ENCODE measurements at regions not wholly inside any gene's neighbourhood (a gene's known extent, or its start where the extent isn't known, plus 50 kb on each side); places are given as distances from the start of the nearest gene placed in this dataset.

DNA sequence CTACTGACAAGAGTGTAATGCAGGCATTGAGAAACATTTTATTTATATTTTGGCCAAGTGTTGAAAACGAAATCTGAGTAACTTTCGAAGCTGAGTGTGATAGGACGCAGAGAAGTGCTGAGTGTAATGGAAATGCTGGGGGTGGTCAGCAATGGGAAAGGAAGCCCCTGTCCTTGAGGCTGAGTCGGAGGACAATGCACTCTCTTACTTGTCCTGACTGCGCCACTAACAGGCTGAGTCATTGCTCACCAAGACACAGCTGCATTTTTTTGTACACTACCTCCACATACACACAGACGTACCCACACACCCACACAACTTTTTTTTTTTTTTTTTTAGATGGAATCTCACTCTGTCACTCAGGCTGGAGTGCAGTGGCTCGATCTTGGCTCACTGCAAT, 637.7 kb downstream of the SLCO4C1 start:
- TF ChIP-seq, protein P1, sequence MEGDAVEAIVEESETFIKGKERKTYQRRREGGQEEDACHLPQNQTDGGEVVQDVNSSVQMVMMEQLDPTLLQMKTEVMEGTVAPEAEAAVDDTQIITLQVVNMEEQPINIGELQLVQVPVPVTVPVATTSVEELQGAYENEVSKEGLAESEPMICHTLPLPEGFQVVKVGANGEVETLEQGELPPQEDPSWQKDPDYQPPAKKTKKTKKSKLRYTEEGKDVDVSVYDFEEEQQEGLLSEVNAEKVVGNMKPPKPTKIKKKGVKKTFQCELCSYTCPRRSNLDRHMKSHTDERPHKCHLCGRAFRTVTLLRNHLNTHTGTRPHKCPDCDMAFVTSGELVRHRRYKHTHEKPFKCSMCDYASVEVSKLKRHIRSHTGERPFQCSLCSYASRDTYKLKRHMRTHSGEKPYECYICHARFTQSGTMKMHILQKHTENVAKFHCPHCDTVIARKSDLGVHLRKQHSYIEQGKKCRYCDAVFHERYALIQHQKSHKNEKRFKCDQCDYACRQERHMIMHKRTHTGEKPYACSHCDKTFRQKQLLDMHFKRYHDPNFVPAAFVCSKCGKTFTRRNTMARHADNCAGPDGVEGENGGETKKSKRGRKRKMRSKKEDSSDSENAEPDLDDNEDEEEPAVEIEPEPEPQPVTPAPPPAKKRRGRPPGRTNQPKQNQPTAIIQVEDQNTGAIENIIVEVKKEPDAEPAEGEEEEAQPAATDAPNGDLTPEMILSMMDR (conservative IDR thresholded peaks at IDR 0.05; ENCODE audit: low read length) = no peak
- no peak for TF ChIP-seq EZH2phosphoT487 (IDR thresholded peaks at IDR 0.05; ENCODE audit: borderline replicate concordance, low read depth, low read length)
- H3K9me2 ChIP-seq (ENCODE audit: insufficient read depth, low read length) = no peaks in the 10 kb centered on the region
- ChIA-PET CTCF (ENCODE audit: unreplicated experiment) (no interaction called here), POLR2A (interaction anchor here (0.7 kb wide), 2 partner anchors 26 to 157 kb away, joined by 3 to 4 read pairs; no protein-coding TSS in a partner anchor)
- H3K27ac ChIP-seq (ENCODE audit: low read depth, low read length, poor library complexity, severe bottlenecking) = no peak overlapping the region
- H3K4me3 ChIP-seq (ENCODE audit: low read depth, low read length, poor library complexity, severe bottlenecking) = no peak overlapping the region
- H3K4me2 ChIP-seq (ENCODE audit: low read length) = no peak overlapping the region
- no peak overlapping the region for H2AFZ ChIP-seq (ENCODE audit: low read length)
- no peaks in the 10 kb centered on the region for H3K4me1 ChIP-seq (ENCODE audit: insufficient read depth, low read length, poor library complexity, severe bottlenecking)
- H3K36me3 ChIP-seq (ENCODE audit: insufficient read depth, low read length) = no peaks in the 10 kb centered on the region
- H4K20me1 ChIP-seq (ENCODE audit: insufficient read depth, low read length) = no peaks in the 10 kb centered on the region
- H3K9me3 ChIP-seq (ENCODE audit: low read length) = no peaks in the 10 kb centered on the region
- DNase-seq (ENCODE audit: low spot score) = no peak
- H3K79me2 ChIP-seq (ENCODE audit: insufficient read depth, low read depth, low read length) = no peaks in the 10 kb centered on the region
- BruUV-seq (replicated peaks) = no TSS peak
- intact Hi-C loops (cut with micrococcal nuclease; ENCODE audit: unreplicated experiment) = no loop called here

GRCh38 chr5:101653996-101654395, 642.1 kb downstream of the SLCO4C1 start:
- CTCF ChIA-PET (ENCODE audit: unreplicated experiment) = no interaction called here
- no peak overlapping the region for H3K4me3 ChIP-seq (ENCODE audit: low read depth, low read length, poor library complexity, severe bottlenecking)
- BruUV-seq (replicated peaks) = no TSS peak

DNA sequence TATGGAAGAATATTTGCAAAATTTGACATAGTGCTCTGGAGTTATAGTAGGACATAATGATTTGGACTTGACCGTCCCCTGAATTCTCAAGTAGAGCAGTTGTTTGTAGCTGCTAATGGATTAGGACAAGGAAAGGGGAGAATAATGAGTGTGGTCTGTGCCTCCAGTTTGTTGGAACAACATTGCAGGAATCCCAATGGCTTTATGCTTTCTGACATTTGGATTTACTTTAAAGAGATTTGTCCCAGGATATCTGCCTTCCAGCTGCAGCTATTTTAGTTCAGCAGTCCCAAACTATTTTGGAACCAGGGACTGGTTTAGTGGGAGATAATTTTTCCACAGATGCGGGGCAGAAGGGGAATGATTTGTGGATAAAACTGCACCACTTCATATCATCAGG, 648.2 kb downstream of the SLCO4C1 start:
- H3K4me3 ChIP-seq (ENCODE audit: low read depth, low read length, poor library complexity, severe bottlenecking) = no peak overlapping the region
- POLR2A ChIA-PET = no interaction called here
- no peak overlapping the region for H3K4me2 ChIP-seq (ENCODE audit: low read length)
- TF ChIP-seq, protein P1 (conservative IDR thresholded peaks at IDR 0.05; ENCODE audit: low read length) = no peak
- TF ChIP-seq EZH2phosphoT487 (IDR thresholded peaks at IDR 0.05; ENCODE audit: borderline replicate concordance, low read depth, low read length) = no peak
- no peaks in the 10 kb centered on the region for H3K9me2 ChIP-seq (ENCODE audit: insufficient read depth, low read length)
- no peak overlapping the region for H2AFZ ChIP-seq (ENCODE audit: low read length)
- CTCF ChIA-PET (ENCODE audit: unreplicated experiment) = no interaction called here
- H4K20me1 ChIP-seq (ENCODE audit: insufficient read depth, low read length) = no peaks in the 10 kb centered on the region
- intact Hi-C loops (cut with micrococcal nuclease; ENCODE audit: unreplicated experiment) = no loop called here
- no peaks in the 10 kb centered on the region for H3K9me3 ChIP-seq (ENCODE audit: low read length)
- no peaks in the 10 kb centered on the region for H3K36me3 ChIP-seq (ENCODE audit: insufficient read depth, low read length)
- no peaks in the 10 kb centered on the region for H3K79me2 ChIP-seq (ENCODE audit: insufficient read depth, low read depth, low read length)
- BruUV-seq (replicated peaks) = no TSS peak
- H3K4me1 ChIP-seq (ENCODE audit: insufficient read depth, low read length, poor library complexity, severe bottlenecking) = no peaks in the 10 kb centered on the region
- no peak overlapping the region for H3K27ac ChIP-seq (ENCODE audit: low read depth, low read length, poor library complexity, severe bottlenecking)
- DNase-seq (ENCODE audit: low spot score) = no peak

More at GRCh38 chr5:101653996-101654395, 642.1 kb downstream of the SLCO4C1 start:
- TF ChIP-seq EZH2phosphoT487 (IDR thresholded peaks at IDR 0.05; ENCODE audit: borderline replicate concordance, low read depth, low read length) = no peak
- TF ChIP-seq, protein P1 (conservative IDR thresholded peaks at IDR 0.05; ENCODE audit: low read length) = no peak
- H3K36me3 ChIP-seq (ENCODE audit: insufficient read depth, low read length) = no peaks in the 10 kb centered on the region
- no peaks in the 10 kb centered on the region for H3K4me1 ChIP-seq (ENCODE audit: insufficient read depth, low read length, poor library complexity, severe bottlenecking)
- no peaks in the 10 kb centered on the region for H3K9me3 ChIP-seq (ENCODE audit: low read length)
- POLR2A ChIA-PET = no interaction called here
- no peaks in the 10 kb centered on the region for H4K20me1 ChIP-seq (ENCODE audit: insufficient read depth, low read length)
- H2AFZ ChIP-seq (ENCODE audit: low read length) = no peak overlapping the region
- H3K9me2 ChIP-seq (ENCODE audit: insufficient read depth, low read length) = no peaks in the 10 kb centered on the region
- DNase-seq (ENCODE audit: low spot score) = no peak
- H3K4me2 ChIP-seq (ENCODE audit: low read length) = no peak overlapping the region
- no peak overlapping the region for H3K27ac ChIP-seq (ENCODE audit: low read depth, low read length, poor library complexity, severe bottlenecking)
- intact Hi-C loops (cut with micrococcal nuclease; ENCODE audit: unreplicated experiment) = no loop called here
- H3K79me2 ChIP-seq (ENCODE audit: insufficient read depth, low read depth, low read length) = no peaks in the 10 kb centered on the region

Data from OCI-LY7 (cell line).